AML-193 (cell line): ENCODE measurements at regions not wholly inside any gene's neighbourhood (a gene's known extent, or its start where the extent isn't known, plus 50 kb on each side); places are given as distances from the start of the nearest gene placed in this dataset.

ENCODE experiments used
- DNase-seq, 2 experiments: peaks; one replicate each; lab custom pipeline; 2025; lab: John Stamatoyannopoulos, UW

- DNase-seq: no peak
These were observed 360.8 kb downstream of the RBM43 start for GRCh38 chr2:150900913-150901312.

GRCh38 chr2:150895968-150896367, 365.7 kb downstream of the RBM43 start:
- DNase-seq: no peak

GRCh38 chr2:150889141-150889540, 372.5 kb downstream of the RBM43 start:
- no peak for DNase-seq

GRCh38 chr2:150888337-150888736, 373.3 kb downstream of the RBM43 start:
- DNase-seq: no peak

GRCh38 chr2:150887926-150888325, 373.7 kb downstream of the RBM43 start:
- DNase-seq: no peak

GRCh38 chr2:150885774-150886386, 375.8 kb downstream of the RBM43 start:
- no peak for DNase-seq

- DNase-seq: no peak
These were observed 376.4 kb downstream of the RBM43 start for GRCh38 chr2:150885236-150885635.

GRCh38 chr2:150883613-150883895, 378.1 kb downstream of the RBM43 start:
- DNase-seq: no peak

- DNase-seq: no peak
These were observed 378.7 kb downstream of the RBM43 start for GRCh38 chr2:150882751-150883612.

GRCh38 chr2:150880986-150881385, 380.7 kb downstream of the RBM43 start:
- no peak for DNase-seq

- no peak for DNase-seq
These were observed 383.3 kb downstream of the RBM43 start for GRCh38 chr2:150878356-150878755.

GRCh38 chr2:150876251-150876950, 385.3 kb downstream of the RBM43 start:
- DNase-seq: no peak

- no peak for DNase-seq
These were observed 385.9 kb upstream of the RND3 start for GRCh38 chr2:150873396-150873772.

- DNase-seq: no peak
These were observed 385.4 kb upstream of the RND3 start for GRCh38 chr2:150872756-150873395.

GRCh38 chr2:150866431-150866830, 379.0 kb upstream of the RND3 start:
- DNase-seq: no peak

GRCh38 chr2:150863691-150864090, 376.2 kb upstream of the RND3 start:
- DNase-seq: no peak

- DNase-seq: no peak
These were observed 372.8 kb upstream of the RND3 start for GRCh38 chr2:150860301-150860700.

- no peak for DNase-seq
These were observed 372.4 kb upstream of the RND3 start for GRCh38 chr2:150859877-150860276.

GRCh38 chr2:150859162-150859561, 371.7 kb upstream of the RND3 start:
- DNase-seq: no peak

- no peak for DNase-seq
These were observed 370.9 kb upstream of the RND3 start for GRCh38 chr2:150858382-150858781.

- no peak for DNase-seq
These were observed 369.3 kb upstream of the RND3 start for GRCh38 chr2:150856596-150857281.

GRCh38 chr2:150853263-150853662, 365.8 kb upstream of the RND3 start:
- no peak for DNase-seq
